ENCODE measurements at regions not wholly inside any gene's neighbourhood (a gene's known extent, or its start where the extent isn't known, plus 50 kb on each side); places are given as distances from the start of the nearest gene placed in this dataset.
"Not testable (repeated sequence)": the region's sequence is repeated elsewhere in the genome, so short reads cannot be mapped to it uniquely, and the experiment has no call there.

DNA sequence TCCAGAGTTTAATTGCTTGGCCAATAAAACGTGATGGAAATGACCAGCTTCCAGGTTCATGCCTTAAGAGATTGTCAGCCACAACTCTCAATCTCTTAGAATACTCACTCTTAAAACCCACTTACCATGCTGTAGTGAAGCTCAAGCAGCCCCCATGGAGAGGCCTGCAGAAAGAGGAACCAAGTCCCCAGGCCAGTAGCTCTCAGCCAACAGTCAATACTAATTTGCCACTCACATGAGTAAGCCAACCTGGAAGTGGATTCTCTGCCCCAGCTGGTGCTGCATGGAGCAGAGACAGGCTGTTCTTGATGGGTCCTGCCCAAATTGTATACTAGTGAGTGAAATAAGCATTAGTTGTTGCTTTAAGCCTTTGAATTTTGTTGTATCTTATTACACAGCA, 155.9 kb downstream of the OXSM start:
- no peak for DNase-seq

DNA sequence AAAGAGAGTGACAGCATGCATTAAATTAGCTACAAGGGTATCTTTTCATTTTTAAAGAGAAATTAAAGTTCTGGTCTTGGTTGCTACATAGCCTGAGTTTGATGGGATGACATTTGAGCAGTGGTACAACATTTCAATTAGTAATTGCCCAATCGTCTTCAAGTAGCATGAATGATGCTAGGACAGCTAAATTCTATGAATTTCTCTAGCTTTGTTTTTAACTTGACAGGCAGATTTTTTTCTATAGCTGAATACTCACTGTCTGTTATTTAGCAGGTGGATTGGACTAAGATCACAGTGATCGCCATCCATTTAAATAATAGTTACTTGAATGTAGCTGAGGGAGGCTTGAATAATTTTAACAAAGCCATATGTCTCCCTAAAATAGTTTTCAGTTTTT, 162.2 kb downstream of the OXSM start:
- no peak for DNase-seq

DNA sequence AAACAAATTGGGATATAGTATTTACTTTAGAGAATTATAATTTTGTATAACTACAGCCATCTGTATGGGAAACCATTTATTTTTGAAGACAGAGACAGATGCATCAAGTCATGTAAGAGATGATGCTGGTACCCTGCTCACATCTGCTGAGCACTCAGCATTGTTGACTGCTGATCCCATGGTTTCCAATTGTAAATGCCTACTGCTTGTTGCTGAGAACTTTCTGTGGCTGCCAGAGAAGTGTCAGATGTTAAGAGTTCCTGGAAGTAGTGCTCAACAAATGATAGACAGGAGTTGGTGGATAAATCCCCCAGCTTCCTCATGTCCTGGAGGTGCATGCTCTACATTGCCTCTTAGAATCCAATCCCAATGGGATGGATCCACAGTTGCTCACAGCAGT, 167.1 kb downstream of the OXSM start:
- peak; percentile 9 for DNase-seq

DNA sequence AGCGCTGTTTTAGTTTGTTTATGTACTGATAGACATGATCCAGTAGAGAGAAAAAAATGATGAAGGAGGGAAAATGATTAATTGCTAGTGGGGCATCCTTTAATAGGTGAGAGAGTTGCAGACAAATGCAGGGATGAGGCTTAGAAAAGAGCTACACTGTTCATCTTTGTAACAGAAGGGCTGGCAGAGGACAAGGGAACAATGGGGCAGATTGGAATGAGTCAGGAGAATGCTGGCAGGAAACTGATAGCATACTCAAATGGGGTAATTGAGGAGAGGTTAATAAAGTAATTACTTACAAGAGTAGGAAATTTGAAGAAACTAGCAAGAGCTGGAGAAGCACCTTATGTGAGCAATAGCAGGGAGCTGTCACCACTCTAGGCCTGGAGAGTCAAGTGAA, 170.9 kb downstream of the OXSM start:
- DNase-seq = no peak

DNA sequence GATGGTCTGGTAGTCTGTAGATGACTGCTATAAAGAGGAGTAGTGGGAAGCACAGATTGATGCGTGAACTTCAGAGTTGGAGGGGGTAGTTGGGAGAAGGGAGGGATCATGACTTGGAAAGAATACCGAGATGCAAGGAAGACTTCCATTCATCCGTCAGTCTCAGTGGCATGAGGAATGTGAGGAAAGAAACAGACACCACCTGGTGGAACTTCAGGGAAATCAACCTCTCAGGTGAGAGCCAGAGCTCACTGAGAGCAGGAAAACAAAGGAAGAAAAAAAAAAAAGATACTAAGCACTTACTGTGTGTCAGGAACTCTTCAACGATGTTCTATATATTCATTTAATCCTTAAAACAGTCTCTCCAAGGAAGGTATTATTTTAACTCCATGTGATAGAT, 172.4 kb downstream of the OXSM start:
- no peak for DNase-seq

DNA sequence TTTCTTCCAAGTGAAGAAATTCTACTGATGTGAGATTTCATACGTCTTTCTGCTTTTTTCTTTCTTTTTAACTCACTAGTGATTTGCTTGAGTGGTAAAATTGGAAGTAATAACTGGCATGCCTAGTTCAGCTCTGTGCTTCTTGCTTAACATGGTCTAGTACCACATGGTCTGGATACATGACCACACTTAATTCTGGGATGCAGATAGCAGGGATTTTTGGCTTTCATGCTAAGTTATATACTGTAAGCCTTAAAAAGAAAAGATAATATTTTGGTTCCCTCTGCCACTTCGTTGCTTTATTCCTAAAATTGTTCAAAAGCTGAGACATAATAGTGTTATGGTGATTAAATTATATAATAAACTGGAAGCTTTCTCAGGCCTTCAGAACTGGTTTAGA, 174.3 kb downstream of the OXSM start:
- DNase-seq = no peak

DNA sequence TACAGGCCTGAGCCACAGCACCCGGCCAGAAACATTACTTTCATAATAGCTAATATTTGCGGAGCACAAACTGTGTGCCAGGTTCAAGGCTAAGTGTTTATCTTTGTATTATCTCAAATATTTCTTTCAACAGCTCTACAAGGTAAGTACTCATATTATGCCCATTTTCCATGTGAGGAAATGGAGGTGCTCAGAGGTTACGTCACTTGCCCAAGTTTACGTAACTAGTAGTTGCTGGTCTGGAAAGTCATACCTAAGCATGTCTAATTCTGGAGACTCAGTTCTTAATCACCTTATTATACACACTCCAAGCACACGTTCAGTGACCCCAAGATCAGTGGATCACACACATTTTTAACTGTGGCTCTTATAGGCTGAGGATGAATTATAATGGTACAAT, 177.5 kb downstream of the OXSM start:
- no peak for DNase-seq

DNA sequence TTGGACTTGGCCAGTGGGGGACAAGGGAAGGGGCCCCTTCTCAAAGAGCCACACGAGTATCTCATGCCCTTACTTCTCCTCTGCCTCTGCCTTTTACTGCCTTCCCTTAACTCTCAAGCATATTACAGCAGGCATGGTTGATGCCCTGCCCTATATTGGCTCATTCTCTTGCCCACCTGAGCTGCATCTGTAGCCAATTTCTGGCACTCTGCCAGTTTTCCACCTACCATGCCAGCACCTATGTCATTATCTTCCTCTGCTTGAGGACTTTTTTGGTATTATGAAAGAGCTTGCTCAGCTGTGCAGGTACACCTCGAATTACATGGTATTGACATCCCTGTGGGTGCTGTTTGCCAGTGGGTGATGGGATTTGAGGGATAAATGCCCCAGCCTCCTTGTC, 181.8 kb downstream of the OXSM start:
- DNase-seq = no peak

DNA sequence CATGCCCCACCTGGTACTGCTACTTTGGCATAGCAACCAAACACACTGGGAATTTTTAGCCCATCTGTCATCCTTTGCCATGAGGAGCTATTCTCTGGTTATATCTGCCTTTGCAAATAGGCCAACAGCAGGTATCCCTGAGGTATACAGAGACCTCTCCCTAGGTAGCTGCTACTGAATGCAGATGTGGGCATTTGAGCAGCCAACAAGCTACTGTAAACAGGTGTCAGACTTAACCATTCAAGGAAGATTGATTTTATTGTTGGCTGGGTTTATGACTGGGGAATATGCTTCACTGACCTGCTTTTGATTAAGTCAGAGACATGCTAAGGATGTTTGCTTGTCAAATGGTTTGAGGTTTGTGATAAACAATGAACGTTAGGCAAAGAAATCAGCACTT, 183.2 kb downstream of the OXSM start:
- no peak for DNase-seq

DNA sequence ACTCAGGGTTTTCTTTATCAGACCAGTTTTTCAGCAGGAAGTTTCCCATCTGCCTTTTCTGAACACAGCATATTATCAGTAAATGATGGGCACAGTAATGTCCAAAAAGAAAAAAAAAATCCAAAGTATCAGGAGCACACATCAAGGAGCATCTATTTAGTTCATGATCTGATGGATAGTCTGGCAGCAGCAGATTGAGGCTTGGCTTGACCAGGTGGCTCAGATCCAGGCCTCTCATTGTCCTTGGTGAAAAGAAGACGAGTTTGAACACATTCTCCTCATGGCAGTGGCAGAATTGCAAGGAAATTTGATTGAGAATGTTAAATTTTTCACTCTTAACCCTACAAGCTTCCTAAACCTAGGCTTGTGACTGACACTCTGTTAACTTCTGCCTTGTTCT, 192.9 kb downstream of the OXSM start:
- DNase-seq = no peak

DNA sequence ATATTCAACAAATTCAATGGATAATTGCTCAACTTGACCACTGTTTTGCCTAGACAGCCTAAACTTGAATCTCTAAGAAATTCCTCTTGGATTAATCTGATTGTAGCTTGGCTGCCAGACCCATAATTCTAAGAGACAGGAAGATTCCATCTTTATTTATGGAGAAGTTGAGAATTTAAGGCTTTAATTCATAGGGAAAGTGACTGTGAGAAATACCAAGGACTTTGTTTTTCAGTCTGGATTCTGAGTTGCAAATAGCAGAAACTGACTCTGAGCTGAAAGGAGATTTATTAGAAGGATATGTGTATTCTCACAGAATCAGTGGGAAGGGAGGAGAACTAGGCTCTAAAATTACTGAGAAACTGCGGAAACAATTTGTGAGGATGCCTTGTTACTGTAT, 195.7 kb downstream of the OXSM start:
- no peak for DNase-seq

DNA sequence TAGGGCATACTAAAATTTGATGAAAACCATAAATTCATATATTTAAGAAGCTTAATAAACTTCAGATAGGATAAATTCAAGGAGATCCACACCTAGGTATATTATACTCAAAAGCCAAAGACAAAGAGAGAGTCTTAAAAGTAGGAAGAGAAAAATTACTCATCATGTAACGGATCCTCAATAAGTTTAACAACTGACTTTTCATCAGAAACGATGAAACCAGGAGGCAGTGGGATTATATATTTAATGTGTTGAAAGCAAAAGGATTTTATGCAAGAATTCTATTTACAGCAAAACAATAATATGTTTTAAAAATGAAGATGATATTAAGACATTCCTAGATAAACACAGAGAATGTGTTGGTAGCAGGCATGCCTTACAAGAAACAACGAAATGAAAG, 202.7 kb downstream of the OXSM start:
- no peak for DNase-seq

DNA sequence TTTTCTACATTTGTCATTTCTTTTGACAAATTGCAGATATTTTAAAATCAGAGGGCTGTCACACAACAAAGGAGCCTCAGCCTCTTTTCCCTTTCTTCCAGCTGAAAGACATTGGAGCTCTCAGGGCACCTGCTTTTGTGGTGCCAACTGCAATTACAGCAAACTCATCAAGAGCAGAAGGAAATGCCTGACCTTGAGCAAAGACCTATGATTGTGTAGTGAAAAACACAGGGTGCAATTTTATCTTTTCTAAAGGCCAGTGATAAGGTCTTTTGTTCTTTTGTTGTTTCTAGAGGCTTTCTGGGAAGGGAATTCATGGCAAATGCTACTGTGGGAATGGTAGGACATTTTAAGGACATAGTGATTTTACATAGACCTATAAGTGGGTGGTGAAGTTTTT, 214.3 kb downstream of the OXSM start:
- DNase-seq = no peak

DNA sequence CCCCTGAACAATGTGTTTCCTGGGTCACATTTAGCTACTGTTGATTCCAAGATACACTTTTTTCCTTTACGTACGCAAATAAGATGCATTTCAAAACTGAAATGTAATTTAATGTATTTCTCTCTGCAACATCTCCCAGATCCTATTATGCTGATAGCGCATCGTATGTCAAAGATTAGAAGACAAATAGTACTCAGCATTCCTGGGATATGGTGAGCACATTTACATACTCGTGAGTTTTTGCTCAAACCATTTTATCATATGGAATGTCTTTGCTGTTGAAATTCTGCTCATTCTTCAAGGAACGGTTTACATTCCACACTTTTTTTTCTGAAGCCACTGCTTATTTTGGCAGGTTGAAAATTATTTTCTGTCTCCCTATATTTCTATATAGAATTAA, 221.4 kb downstream of the OXSM start:
- DNase-seq = no peak

DNA sequence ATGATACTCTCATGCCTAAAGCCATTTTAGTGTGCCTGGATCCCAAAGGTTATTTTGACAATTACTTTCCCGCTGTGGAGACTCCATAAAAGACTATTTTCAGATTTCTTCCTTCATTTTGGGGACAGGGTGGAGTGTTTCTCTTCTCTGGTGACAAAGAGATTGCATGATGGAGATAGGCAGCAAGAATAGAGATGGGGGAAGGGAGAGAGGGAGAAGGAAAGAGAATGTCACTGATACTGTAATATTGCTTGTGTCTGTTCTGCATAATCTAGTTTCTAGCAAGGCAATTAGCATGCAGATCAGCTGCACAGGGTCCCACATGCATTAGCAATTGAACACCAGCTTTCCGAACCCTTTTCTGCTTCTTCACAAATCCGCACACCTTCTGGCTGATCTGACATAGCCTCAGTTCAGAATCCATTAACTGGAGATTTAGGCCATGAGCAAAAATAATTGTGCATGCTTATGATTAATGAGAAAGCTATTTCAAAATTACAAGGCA, 222.4 kb downstream of the OXSM start:
- DNase-seq = no peak

DNA sequence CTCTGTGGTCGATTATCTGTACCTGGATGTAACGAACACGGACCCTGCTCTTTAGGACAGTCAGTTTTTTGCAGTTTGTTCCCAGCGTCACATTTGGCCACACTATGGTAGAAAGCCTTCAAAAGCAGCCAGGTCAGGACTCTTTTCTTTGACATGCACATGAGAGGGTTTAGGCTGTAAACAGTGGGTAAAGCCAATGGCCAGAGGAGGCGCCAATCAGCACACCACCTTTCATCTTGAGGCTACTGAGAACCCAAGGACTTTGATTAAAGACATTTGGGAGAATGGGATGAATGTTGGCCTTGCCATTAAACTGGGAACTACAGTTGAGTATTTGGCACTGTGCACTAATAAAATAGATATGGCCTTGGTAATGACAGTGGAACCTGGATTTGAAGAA, 225.9 kb downstream of the OXSM start:
- DNase-seq = no peak

DNA sequence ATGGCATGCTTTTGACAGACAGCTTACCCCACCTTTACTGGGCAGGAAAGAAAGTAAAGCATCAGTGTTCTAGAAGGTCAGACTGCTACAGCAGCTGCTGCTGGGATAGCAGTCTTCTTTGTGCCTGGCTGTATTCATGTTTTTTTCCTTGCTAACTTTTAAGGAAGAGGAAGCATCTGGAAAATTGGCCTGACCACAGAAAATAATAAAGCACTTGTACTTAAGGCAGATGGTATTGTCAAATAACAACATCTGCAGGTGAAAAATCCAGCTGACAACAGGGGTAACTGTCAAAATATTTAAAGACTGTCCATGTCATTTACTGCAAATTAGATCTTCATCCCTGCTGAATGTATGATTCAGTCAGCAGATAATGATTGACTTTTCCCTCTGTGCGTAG, 229.0 kb downstream of the OXSM start:
- peak; percentile 44 for DNase-seq

DNA sequence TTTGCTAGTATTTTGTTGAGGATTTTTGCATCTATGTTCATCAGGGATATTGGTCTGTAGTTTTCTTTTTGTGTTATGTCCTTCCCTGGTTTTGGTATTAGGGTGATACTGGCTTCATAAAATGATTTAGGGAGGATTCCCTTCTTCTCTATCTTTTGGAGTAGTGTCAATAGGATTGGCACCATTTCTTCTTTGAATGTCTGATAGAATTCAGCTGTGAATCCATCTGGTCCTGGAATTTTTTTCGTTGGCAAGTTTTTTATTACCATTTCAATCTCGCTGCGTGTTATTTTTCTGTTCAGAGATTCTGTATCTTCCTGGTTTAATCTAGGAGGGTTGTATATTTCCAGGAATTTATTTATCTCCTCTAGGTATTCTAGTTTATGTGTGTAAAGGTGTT, 234.3 kb downstream of the OXSM start:
- DNase-seq = not testable (repeated sequence)

DNA sequence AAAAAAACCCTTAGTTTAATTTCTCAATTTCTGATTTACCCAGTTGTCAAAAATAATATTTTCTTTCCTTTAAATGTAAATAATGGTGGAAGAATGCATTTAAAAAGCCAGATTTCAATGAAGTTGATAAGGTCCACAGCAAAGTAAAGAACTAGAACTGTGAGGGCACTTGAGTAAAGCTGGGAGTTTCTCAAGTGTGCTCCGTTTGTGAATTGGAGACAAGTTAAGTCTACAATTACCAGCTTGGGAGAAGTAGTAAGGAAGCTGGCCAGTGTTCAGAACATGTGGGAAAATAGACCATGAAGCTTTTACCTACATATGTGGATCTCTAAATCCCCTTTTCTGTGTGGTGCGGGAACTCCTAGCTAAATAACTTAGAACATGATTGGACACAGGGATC, 239.4 kb downstream of the OXSM start:
- peak; percentile 6 for DNase-seq

DNA sequence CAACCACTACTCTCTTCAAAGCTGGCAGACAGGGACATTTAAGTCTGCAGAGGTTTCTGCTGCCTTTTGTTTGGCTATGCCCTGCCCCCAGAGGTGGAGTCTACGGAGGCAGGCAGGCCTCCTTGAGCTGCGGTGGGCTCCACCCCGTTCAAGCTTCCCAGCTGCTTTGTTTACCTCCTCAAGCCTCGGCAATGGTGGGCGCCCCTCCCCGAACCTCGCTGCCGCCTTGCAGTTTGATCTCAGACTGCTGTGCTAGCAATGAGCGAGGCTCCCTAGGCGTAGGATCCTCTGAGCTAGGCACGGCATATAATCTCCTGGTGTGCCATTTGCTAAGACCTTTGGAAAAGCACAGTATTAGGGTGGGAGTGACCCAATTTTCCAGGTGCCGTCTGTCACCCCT, 252.2 kb downstream of the OXSM start:
- not testable (repeated sequence) for DNase-seq

DNA sequence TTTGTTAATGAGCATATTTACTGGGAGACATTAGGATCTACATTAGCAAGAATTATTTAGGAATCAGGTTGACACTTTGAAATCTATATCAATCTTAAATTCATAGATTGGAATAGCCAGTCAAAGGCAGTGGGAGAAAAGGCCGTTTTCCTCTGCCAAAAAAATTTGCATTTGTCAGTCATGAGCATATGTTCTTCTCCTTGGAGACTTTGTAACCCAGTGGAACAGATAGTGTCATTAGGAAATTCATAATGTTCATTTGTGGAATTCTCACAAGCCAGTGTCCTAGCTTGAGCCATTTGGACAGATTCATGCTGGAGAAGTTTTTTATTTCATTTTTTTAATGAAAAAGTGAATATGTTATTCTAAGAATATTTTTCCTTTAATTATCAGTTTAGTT, 260.1 kb downstream of the OXSM start:
- no peak for DNase-seq

DNA sequence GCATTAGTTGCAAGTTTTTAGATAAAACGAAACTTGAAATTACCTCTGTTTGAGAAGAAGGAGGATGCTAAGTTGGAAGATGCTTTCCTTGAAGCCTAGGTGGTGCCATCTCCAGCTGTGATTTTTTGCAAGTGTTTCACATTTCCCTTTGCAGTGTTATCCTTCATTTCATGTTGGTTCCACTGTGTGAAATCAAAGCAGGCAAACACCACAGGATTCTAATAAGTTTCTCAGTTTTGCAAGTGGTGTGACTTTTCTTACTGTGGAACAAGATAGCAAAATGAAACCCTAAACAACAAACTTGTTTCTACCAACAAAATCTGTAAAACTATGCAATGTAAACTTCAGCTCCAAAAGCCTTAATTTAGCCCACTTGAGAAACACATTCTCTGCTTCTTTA, 260.9 kb downstream of the OXSM start:
- DNase-seq = no peak

DNA sequence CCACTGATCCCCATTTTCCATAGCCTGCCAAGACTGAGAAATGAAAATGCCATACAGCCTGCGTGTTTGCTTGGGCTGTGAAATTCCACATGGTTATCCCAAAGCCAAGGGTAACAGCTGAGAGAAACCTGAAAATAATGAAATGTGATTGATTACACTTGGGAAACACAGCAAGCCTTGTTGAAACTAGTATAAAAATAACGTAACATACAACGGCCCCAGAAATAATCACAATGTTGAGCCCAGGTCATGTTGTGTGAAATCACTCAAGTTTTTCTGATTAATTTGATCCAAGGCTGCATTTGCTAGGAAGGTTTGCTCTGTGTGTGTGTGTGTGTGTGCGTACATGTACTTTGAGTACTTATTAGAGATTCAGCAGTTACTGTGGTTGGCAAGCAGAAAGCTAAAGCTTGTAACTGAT, 269.0 kb downstream of the OXSM start:
- DNase-seq = peak; percentile 91

DNA sequence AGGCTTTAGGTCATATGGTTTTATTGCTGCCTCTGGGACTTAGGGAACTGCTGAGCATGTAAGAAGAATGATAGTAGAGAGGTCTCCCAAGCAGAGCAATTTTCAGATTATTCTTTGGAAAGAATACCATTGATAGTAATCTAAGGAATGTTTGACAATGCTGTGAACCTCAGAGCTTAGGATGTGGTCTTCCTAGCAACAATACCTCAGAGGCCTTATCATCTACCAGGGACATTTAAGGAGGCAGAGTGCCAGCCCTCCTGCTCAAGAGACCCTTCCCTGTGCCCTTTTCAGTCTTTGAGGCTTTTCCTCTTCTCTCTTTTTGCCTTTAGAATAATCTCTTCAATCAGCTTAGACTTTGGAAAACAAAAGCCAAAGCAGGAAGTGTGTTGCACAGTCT, 272.1 kb downstream of the OXSM start:
- DNase-seq = no peak

DNA sequence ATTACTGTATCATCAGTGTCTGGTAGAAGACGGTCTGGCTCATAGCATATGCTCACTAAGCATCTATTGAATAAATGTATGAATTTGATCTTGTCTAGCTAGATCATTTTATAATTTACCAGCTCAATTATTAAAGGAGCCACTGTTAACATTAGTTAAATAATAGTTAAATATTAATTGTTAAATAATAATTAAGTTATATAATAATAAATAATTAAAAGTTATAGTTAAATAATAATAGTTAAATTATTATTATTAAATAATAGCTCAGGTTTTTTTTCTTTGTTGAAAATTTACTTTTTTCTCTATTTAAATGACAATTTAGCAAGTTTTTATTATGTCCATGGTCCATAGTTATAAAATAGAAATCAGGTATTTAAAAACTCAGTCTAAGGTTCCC, 274.4 kb downstream of the OXSM start:
- no peak for DNase-seq

DNA sequence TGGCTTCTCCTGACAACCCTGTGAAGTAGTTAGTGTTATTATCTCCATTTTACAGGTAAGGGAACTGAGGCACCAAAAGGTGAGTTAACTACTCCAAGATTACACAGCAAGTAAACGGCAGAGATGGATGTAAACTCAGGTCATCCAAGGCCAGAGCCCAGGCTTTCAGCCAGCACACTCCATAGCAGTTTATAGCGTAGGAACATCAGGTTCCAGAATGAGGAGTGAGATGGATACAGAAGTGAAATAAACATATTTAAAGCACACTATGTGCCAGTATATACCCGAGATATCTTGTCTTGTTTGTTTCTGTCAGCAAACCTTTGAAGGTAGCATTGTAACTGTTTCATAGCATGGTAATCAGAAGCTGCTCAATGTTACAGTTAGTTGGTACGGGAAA, 279.0 kb downstream of the OXSM start:
- no peak for DNase-seq

Measured in tongue (tissue), 1 donor.